ENCODE measurements at regions not wholly inside any gene's neighbourhood (a gene's known extent, or its start where the extent isn't known, plus 50 kb on each side); places are given as distances from the start of the nearest gene placed in this dataset.

GRCh38 chr12:112559784-112560183, 141.0 kb downstream of the PTPN11 start:
- no peak for DNase-seq

- peak in 1 of 2 experiments; percentile 10 for DNase-seq
Observed at GRCh38 chr12:112564160-112564784, 145.5 kb downstream of the PTPN11 start.

GRCh38 chr12:112568641-112569040, 149.9 kb downstream of the PTPN11 start:
- DNase-seq: no peak

- DNase-seq: no peak
Observed at GRCh38 chr12:112570096-112570495, 151.3 kb downstream of the PTPN11 start.

GRCh38 chr12:112573141-112573540, 154.4 kb downstream of the PTPN11 start:
- no peak for DNase-seq

GRCh38 chr12:112574896-112575558, 156.3 kb downstream of the PTPN11 start:
- no peak for DNase-seq

- DNase-seq: no peak
Observed at GRCh38 chr12:112575559-112576067, 156.9 kb downstream of the PTPN11 start.

GRCh38 chr12:112577473-112578329, 159.0 kb downstream of the PTPN11 start:
- no peak for DNase-seq

GRCh38 chr12:112584266-112584722, 165.5 kb downstream of the PTPN11 start:
- DNase-seq: no peak

GRCh38 chr12:112586148-112586783, 167.5 kb downstream of the PTPN11 start:
- no peak for DNase-seq

- DNase-seq: no peak
Observed at GRCh38 chr12:112589275-112589674, 170.5 kb downstream of the PTPN11 start.

GRCh38 chr12:112590281-112590680, 171.5 kb downstream of the PTPN11 start:
- no peak for DNase-seq

- no peak for DNase-seq
Observed at GRCh38 chr12:112591488-112591887, 172.7 kb downstream of the PTPN11 start.

GRCh38 chr12:112595410-112595809, 176.7 kb downstream of the PTPN11 start:
- DNase-seq: no peak

GRCh38 chr12:112597986-112598385, 179.2 kb downstream of the PTPN11 start:
- no peak for DNase-seq

- DNase-seq: no peak
Observed at GRCh38 chr12:112598626-112599025, 179.9 kb downstream of the PTPN11 start.

- no peak for DNase-seq
Observed at GRCh38 chr12:112599871-112600270, 181.1 kb downstream of the PTPN11 start.

GRCh38 chr12:112602150-112602549, 183.4 kb downstream of the PTPN11 start:
- DNase-seq: no peak

GRCh38 chr12:112606611-112607365, 184.8 kb upstream of the RPH3A start:
- DNase-seq: no peak

GRCh38 chr12:112607427-112607826, 184.1 kb upstream of the RPH3A start:
- no peak for DNase-seq

- no peak for DNase-seq
Observed at GRCh38 chr12:112611908-112612307, 179.6 kb upstream of the RPH3A start.

GRCh38 chr12:112615196-112615595, 176.4 kb upstream of the RPH3A start:
- no peak for DNase-seq
